Daoy (cell line): ENCODE measurements at regions not wholly inside any gene's neighbourhood (a gene's known extent, or its start where the extent isn't known, plus 50 kb on each side); places are given as distances from the start of the nearest gene placed in this dataset.
"Not testable (repeated sequence)": the region's sequence is repeated elsewhere in the genome, so short reads cannot be mapped to it uniquely, and the experiment has no call there.

ENCODE experiments used
- DNase-seq: peaks from one replicate; pipeline ENCODE4 v3.0.0-alpha.2; 2015; ENCODE audit warnings: low read depth

- not testable (repeated sequence) for DNase-seq
Measured at GRCh38 chr5:91446880-91447279, 63.8 kb upstream of the ARRDC3 start.

GRCh38 chr5:91443761-91444467 lies 60.8 kb upstream of the ARRDC3 start:
- no peak for DNase-seq

- peak; percentile 17 for DNase-seq
Measured at GRCh38 chr5:91443023-91443422, 59.9 kb upstream of the ARRDC3 start.

DNA sequence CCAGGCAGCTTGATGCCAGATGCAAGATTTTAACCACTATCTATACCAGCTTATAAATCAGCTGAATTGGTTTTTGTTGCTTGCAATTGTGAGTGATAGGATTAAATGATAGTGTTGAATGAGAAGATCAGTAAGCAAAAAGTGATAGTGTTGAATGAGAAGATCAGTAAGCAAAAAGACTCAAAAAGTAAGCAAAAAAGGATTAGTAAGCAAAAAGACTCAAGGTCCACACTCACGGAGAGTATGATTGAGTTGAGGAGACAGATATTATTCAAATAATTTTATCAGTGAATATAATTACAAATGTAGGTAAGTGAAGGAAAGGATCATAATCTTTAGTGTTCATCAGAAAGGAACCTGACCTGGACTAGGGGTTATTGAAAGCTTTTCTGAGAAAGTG lies 58.0 kb upstream of the ARRDC3 start:
- DNase-seq = no peak

- no peak for DNase-seq
Measured at GRCh38 chr5:91438871-91439270, 55.8 kb upstream of the ARRDC3 start.

DNA sequence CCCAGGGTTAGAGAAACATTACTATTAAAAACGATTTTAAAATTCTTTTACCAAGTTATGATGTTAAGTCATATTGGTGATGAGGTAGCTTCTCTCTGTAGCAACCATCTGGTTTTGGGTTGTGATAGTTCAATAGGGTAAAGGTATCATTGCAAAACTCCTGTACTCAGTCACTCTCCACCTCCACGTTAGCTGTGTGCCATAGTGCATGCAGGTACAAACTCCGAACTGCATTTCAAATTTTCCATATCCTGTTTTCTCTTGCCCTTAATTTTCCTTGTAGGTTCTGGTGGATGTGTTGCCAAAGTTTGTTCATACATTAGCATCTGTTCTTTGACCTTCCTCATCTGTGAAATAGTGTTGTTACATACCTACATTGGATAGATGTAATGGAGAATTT lies 53.1 kb upstream of the ARRDC3 start:
- DNase-seq = no peak

- DNase-seq = no peak
Measured at GRCh38 chr5:91434348-91434747, 51.2 kb upstream of the ARRDC3 start.

GRCh38 chr5:91433861-91434260 lies 50.7 kb upstream of the ARRDC3 start:
- DNase-seq = no peak
